PFSK-1 (cell line): ENCODE measurements at regions not wholly inside any gene's neighbourhood (a gene's known extent, or its start where the extent isn't known, plus 50 kb on each side); places are given as distances from the start of the nearest gene placed in this dataset.

Experiments used
- FOXP2 ChIP-seq: optimal IDR thresholded peaks from 2 replicates; pipeline ENCODE3; 2011; ENCODE audit warnings: borderline replicate concordance, control low read depth, inconsistent platforms; ENCODE audit not compliant: insufficient read depth; ENCODE audit errors: extremely low read length, extremely low read depth
- POLR2AphosphoS5 ChIP-seq: IDR thresholded peaks from 2 replicates; pipeline ENCODE4 v1.6.1; 2012; ENCODE audit warnings: low read depth, mild to moderate bottlenecking, control low read depth, low read length, moderate library complexity
- SIN3A ChIP-seq: IDR thresholded peaks from 2 replicates; pipeline ENCODE4 v1.6.1; 2012; ENCODE audit warnings: mild to moderate bottlenecking, low read length, moderate library complexity, borderline replicate concordance; ENCODE audit not compliant: insufficient read depth
- TAF1 ChIP-seq: IDR thresholded peaks from 2 replicates; pipeline ENCODE4 v1.6.1; 2012; ENCODE audit warnings: low read length, control low read depth, borderline replicate concordance; ENCODE audit not compliant: insufficient read depth
- TF ChIP-seq, protein P1 (sequence below), 2 experiments: IDR thresholded peaks; 2 replicates each; pipeline versions ENCODE4 v1.6.1 to v1.8.0; 2011 to 2012; ENCODE audit warnings: low read depth in 2 of 2, low read length in 2 of 2, control low read depth in 1 of 2, inconsistent platforms in 1 of 2, mild to moderate bottlenecking in 1 of 2, moderate library complexity in 1 of 2; ENCODE audit not compliant: insufficient read depth in 1 of 2

DNA sequence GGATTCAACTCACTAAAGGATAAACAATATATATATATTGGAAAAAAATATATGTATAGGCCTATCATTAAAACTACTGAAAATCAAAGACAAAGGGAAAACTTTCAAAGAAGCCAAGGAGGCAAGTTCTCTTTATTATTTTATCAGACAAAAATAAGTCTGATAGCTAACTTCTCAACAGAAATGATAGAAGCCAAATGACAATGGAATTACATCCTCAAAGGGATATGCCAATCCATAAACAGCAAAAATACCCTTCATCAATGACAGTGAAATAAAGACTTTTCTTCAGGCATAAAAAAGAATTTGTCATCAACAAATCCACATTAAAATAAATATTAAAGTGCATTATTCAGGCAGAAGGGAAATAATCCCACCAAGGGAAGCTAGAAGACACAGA, 393.4 kb downstream of the ZFHX3 start:
- TF ChIP-seq, protein P1, sequence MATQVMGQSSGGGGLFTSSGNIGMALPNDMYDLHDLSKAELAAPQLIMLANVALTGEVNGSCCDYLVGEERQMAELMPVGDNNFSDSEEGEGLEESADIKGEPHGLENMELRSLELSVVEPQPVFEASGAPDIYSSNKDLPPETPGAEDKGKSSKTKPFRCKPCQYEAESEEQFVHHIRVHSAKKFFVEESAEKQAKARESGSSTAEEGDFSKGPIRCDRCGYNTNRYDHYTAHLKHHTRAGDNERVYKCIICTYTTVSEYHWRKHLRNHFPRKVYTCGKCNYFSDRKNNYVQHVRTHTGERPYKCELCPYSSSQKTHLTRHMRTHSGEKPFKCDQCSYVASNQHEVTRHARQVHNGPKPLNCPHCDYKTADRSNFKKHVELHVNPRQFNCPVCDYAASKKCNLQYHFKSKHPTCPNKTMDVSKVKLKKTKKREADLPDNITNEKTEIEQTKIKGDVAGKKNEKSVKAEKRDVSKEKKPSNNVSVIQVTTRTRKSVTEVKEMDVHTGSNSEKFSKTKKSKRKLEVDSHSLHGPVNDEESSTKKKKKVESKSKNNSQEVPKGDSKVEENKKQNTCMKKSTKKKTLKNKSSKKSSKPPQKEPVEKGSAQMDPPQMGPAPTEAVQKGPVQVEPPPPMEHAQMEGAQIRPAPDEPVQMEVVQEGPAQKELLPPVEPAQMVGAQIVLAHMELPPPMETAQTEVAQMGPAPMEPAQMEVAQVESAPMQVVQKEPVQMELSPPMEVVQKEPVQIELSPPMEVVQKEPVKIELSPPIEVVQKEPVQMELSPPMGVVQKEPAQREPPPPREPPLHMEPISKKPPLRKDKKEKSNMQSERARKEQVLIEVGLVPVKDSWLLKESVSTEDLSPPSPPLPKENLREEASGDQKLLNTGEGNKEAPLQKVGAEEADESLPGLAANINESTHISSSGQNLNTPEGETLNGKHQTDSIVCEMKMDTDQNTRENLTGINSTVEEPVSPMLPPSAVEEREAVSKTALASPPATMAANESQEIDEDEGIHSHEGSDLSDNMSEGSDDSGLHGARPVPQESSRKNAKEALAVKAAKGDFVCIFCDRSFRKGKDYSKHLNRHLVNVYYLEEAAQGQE (IDR thresholded peaks at IDR 0.05; ENCODE audit: insufficient read depth in 1 of 2, low read depth in 2 of 2, low read length in 2 of 2): no peak
- TF ChIP-seq POLR2AphosphoS5 (no peak), SIN3A (no peak), FOXP2 (no peak), TAF1 (no peak)
